IMR-90 (cell line): ENCODE measurements at regions not wholly inside any gene's neighbourhood (a gene's known extent, or its start where the extent isn't known, plus 50 kb on each side); places are given as distances from the start of the nearest gene placed in this dataset.

Source experiments
- ATAC-seq: fragments of 200-7000 bp; cut with Tn5 transposase; 2 replicates; pipeline ENCODE4 v1.9.1; 2020; ENCODE audit warnings: low read depth, mild to moderate bottlenecking, moderate library complexity
- BruUV-seq: library from RNA; stranded (reverse); fragments of 400-500 nt; replicated peaks from 2 replicates; lab custom pipeline; 2021; lab: Mats Ljungman, UMichigan
- CTCF ChIA-PET: fragments of 300-600 bp; formaldehyde crosslinking; extraction: SDS; loops from one replicate; lab custom pipeline; 2021; ENCODE audit warnings: antibody characterized with exemption; lab: Yijun Ruan, JAX
- POLR2A ChIA-PET: fragments of 300-600 bp; sonication (Branson Sonifier 250); formaldehyde crosslinking; loops from one replicate; lab custom pipeline; 2022; ENCODE audit warnings: antibody characterized with exemption; ENCODE audit not compliant: unreplicated experiment; lab: Charles Lee
- DNase-seq: peaks from one replicate; pipeline ENCODE4 v3.0.0; 2013
- H2AFZ ChIP-seq: replicated peaks from 2 replicates; pipeline ENCODE3; 2013; ENCODE audit warnings: low read length, mild to moderate bottlenecking; ENCODE audit not compliant: poor library complexity
- H2AK5ac ChIP-seq: 2 replicates; pipeline ENCODE4 v1.6.1; 2013; ENCODE audit warnings: low read depth, low read length, inconsistent platforms
- H2AK9ac ChIP-seq: replicated peaks from 2 replicates; pipeline ENCODE3; 2013; ENCODE audit warnings: mild to moderate bottlenecking, low read depth, low read length, moderate library complexity; ENCODE audit not compliant: poor library complexity
- H2BK120ac ChIP-seq: 2 replicates; pipeline ENCODE4 v1.6.1; 2013; ENCODE audit warnings: low read depth, low read length, inconsistent platforms
- H2BK15ac ChIP-seq: 3 replicates; pipeline ENCODE4 v1.6.1; 2013; ENCODE audit warnings: low read depth, low read length, inconsistent platforms
- H2BK20ac ChIP-seq: 2 replicates; pipeline ENCODE4 v1.6.1; 2013; ENCODE audit warnings: low read depth, mild to moderate bottlenecking, inconsistent platforms, low read length, moderate library complexity
- H2BK5ac ChIP-seq: 2 replicates; pipeline ENCODE4 v1.6.1; 2013; ENCODE audit warnings: mild to moderate bottlenecking, low read depth, low read length, inconsistent platforms; ENCODE audit not compliant: poor library complexity, severe bottlenecking
- H3K14ac ChIP-seq: replicated peaks from 2 replicates; pipeline ENCODE4 v1.6.1; 2013; ENCODE audit warnings: low read depth, low read length, inconsistent platforms
- H3K18ac ChIP-seq: 2 replicates; pipeline ENCODE4 v1.6.1; 2013; ENCODE audit warnings: low read depth, low read length, control low read depth
- H3K23ac ChIP-seq: 2 replicates; pipeline ENCODE4 v1.6.1; 2013; ENCODE audit warnings: low read depth, low read length, inconsistent platforms
- H3K27ac ChIP-seq: 2 replicates; pipeline ENCODE4 v1.5.1; 2013; ENCODE audit warnings: mild to moderate bottlenecking, control low read depth, low read length; ENCODE audit not compliant: insufficient read depth
- H3K27me3 ChIP-seq: 2 replicates; pipeline ENCODE4 v1.6.1; 2013; ENCODE audit warnings: low read length; ENCODE audit not compliant: control insufficient read depth, insufficient read depth
- H3K36me3 ChIP-seq: 2 replicates; pipeline ENCODE4 v1.6.1; 2013; ENCODE audit warnings: low read length, mixed read lengths; ENCODE audit not compliant: control insufficient read depth, insufficient read depth
- H3K4ac ChIP-seq: 2 replicates; pipeline ENCODE4 v1.6.1; 2013; ENCODE audit warnings: low read depth, low read length, inconsistent platforms
- H3K4me1 ChIP-seq: 2 replicates; pipeline ENCODE4 v1.6.1; 2013; ENCODE audit warnings: low read length, mixed read lengths; ENCODE audit not compliant: control insufficient read depth, insufficient read depth
- H3K4me2 ChIP-seq: 2 replicates; pipeline ENCODE4 v1.6.1; 2013; ENCODE audit warnings: low read depth, mild to moderate bottlenecking, control low read depth, low read length, moderate library complexity
- H3K4me3 ChIP-seq: 2 replicates; pipeline ENCODE4 v1.5.1; 2013; ENCODE audit warnings: low read depth, mild to moderate bottlenecking, control low read depth, low read length, moderate library complexity; ENCODE audit not compliant: insufficient read depth
- H3K56ac ChIP-seq: 2 replicates; pipeline ENCODE4 v1.6.1; 2013; ENCODE audit warnings: low read length, inconsistent platforms; ENCODE audit not compliant: insufficient read depth; ENCODE audit errors: extremely low read depth
- H3K79me1 ChIP-seq, 2 experiments: 2 replicates each; pipeline ENCODE4 v1.6.1; 2013; ENCODE audit warnings: low read length in 2 of 2, inconsistent platforms in 1 of 2, low read depth in 1 of 2
- H3K9ac ChIP-seq: 2 replicates; pipeline ENCODE4 v1.6.1; 2013; ENCODE audit warnings: low read depth, low read length, control low read depth
- H3K9me1 ChIP-seq: 2 replicates; pipeline ENCODE4 v1.6.1; 2013; ENCODE audit warnings: low read length, inconsistent platforms; ENCODE audit not compliant: insufficient read depth
- H3K9me3 ChIP-seq: 2 replicates; pipeline ENCODE4 v1.6.1; 2013; ENCODE audit warnings: low read length; ENCODE audit not compliant: control insufficient read depth, insufficient read depth
- H4K20me1 ChIP-seq: 2 replicates; pipeline ENCODE4 v1.6.1; 2013; ENCODE audit warnings: low read length, inconsistent platforms; ENCODE audit not compliant: insufficient read depth
- H4K5ac ChIP-seq: 2 replicates; pipeline ENCODE4 v1.6.1; 2013; ENCODE audit warnings: mild to moderate bottlenecking, low read depth, low read length, control low read depth
- H4K8ac ChIP-seq, 2 experiments: 2 replicates each; pipeline ENCODE4 v1.6.1; 2013; ENCODE audit warnings: low read depth in 2 of 2, low read length in 2 of 2, control low read depth in 1 of 2, inconsistent platforms in 1 of 2
- H4K91ac ChIP-seq: 2 replicates; pipeline ENCODE4 v1.6.1; 2013; ENCODE audit warnings: low read depth, low read length, inconsistent platforms; ENCODE audit not compliant: insufficient read depth
- CTCF ChIP-seq: conservative IDR thresholded peaks from 2 replicates; pipeline ENCODE4 v1.5.1; 2012; ENCODE audit warnings: mild to moderate bottlenecking, low read depth, low read length, improper control_type of control experiment
- FOS ChIP-seq: fragments of 150-350 bp; IDR thresholded peaks from 2 replicates; pipeline ENCODE4 v1.6.1; 2016; ENCODE audit warnings: low read depth, low read length
- USF2 ChIP-seq: fragments of 150-350 bp; IDR thresholded peaks from 2 replicates; pipeline ENCODE4 v1.6.1; 2017; ENCODE audit warnings: mild to moderate bottlenecking, antibody characterized with exemption, low read length, low read depth
- WGBS, 2 experiments: methylation state at CpG; one replicate each; pipeline versions ENCODE4 v1.1.5 to v1.1.7; 2013; ENCODE audit warnings: missing lambda C conversion rate in 2 of 2; ENCODE audit not compliant: insufficient read length in 1 of 2; ENCODE audit errors: extremely low coverage in 2 of 2; 5-methylcytosine and 5-hydroxymethylcytosine counted together
- dilution Hi-C: fragments of 300-500 bp; cut with HindIII; formaldehyde crosslinking; loops from one replicate; pipeline ENCODE4 v1.14.3; 2018; ENCODE audit warnings: low sequenced_read_pairs; ENCODE audit not compliant: unreplicated experiment
- in situ Hi-C: fragments of 300-500 bp; cut with MboI; formaldehyde crosslinking; loops from 3 replicates; pipeline ENCODE4 v1.14.3; 2019; ENCODE audit warnings: low sequenced_read_pairs, inconsistent platforms, mixed read lengths
- intact Hi-C: fragments of 100-400 bp; cut with micrococcal nuclease; formaldehyde crosslinking; loops from 2 replicates; pipeline ENCODE4 v1.10.0; 2022

DNA sequence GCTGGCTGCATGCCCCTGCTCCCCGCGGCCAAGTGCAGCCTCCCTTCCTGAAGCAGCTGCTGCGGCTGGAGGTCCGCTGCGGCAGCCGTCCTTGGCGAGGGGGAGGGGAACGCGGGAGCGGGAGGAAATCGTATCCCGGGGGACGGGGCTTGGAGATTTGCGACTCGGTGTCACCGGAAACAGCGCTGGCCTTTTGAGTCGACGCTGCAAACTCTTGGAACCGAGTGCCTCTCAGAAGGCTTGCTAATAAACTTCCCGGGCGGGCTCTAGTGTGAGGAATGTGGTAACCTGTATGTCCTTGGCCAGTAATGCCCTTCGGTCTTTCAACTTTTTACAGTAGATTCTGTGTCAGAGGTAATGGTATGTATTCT is 82.7 kb downstream of the PTPDC1 start:
- H3K9ac ChIP-seq: peak overlapping the region; percentile 92
- ChIA-PET CTCF (interaction anchor here (0.5 kb wide), 1 partner anchor 22 kb away, joined by 3 read pairs; no protein-coding TSS in a partner anchor), POLR2A (no interaction called here)
- H3K14ac ChIP-seq: peak overlapping the region; percentile 87
- peak overlapping the region; percentile 85 for H3K56ac ChIP-seq
- H3K27me3 ChIP-seq: no peaks in the 10 kb centered on the region
- peak overlapping the region; percentile 93 for H3K4me3 ChIP-seq
- H4K8ac ChIP-seq: peak overlapping the region; percentile 68 to 70
- H3K4me1 ChIP-seq: 0 out of 2 replicates have a peak, but pooled peaks cover 1% of the 10 kb centered on the region
- no peak for DNase-seq
- peak overlapping the region; percentile 14 for H2BK120ac ChIP-seq
- no peaks in the 10 kb centered on the region for H3K9me3 ChIP-seq
- in situ Hi-C loops (loop anchor here (25.0 kb wide), 2 partner anchors 95 to 705 kb away; partner anchors contain the start of genes FAM120A, FAM120AOS and ZNF169), dilution Hi-C loops (no loop called here), intact Hi-C loops (loop anchor here (1.0 to 2.0 kb wide), 2 partner anchors 27 to 102 kb away; no protein-coding TSS in a partner anchor)
- H2AFZ ChIP-seq: peak overlapping the region; percentile 76
- WGBS, 2 experiments: 0% methylated on average over 8 of the region's 23 CpGs; no CpG with 5 or more reads in 1 of the 2 experiments
- 0 out of 3 replicates have a peak overlapping the region, but pooled peaks have one; percentile 47 for H2BK15ac ChIP-seq
- no peak; the same call in 1 of the 2 replicates for ATAC-seq
- TF ChIP-seq FOS (no peak), USF2 (no peak), CTCF (peak; percentile 21; the same call in 1 of the 2 replicates)
- H2BK5ac ChIP-seq: peak overlapping the region; percentile 80
- peaks cover 50% of the 10 kb centered on the region for H4K20me1 ChIP-seq
- H3K36me3 ChIP-seq: peaks cover 2% of the 10 kb centered on the region
- peak overlapping the region; percentile 98 for H3K27ac ChIP-seq
- peak overlapping the region; percentile 76 for H2AK5ac ChIP-seq
- H3K18ac ChIP-seq: peak overlapping the region; percentile 76
- peak overlapping the region; percentile 95 for H2AK9ac ChIP-seq
- peak overlapping the region; percentile 79 for H3K4ac ChIP-seq
- peak overlapping the region; percentile 74 for H4K91ac ChIP-seq
- peak overlapping the region; percentile 50 for H4K5ac ChIP-seq
- H3K9me1 ChIP-seq: no peaks in the 10 kb centered on the region; the same call in 1 of the 2 replicates
- peak overlapping the region; percentile 99 for H3K4me2 ChIP-seq
- H3K79me1 ChIP-seq: peaks cover 0 to 3% of the 10 kb centered on the region in 2 experiments; a peak in 1 of 4 replicates
- H2BK20ac ChIP-seq: 0 out of 2 replicates have a peak overlapping the region, but pooled peaks have one; percentile 1
- H3K23ac ChIP-seq: peak overlapping the region; percentile 66
- BruUV-seq: no TSS peak
